ENCODE measurements at regions not wholly inside any gene's neighbourhood (a gene's known extent, or its start where the extent isn't known, plus 50 kb on each side); places are given as distances from the start of the nearest gene placed in this dataset.

DNA sequence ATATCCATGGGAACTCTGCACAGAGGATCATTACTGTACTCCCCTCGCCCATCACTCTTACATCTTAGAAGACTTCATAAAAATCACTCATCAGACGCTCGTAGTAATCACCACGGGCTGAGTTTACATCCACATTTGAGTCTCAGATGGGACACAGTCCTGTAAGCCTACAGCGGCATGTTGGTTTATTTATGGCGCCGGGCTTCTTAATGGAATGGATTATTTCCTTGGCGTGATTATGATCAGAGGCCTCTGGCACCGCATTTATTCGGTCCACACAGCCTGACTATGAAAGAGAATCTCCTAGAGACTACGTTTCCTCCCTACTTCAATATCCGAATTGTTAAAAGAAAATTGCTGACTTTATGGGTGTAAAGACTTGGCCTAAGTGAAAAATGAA, 123.5 kb upstream of the FRMD4A start:
- no peak for DNase-seq (ENCODE audit: low spot score)
- Histone ChIP-seq H3K27ac (ENCODE audit: low read depth in 1 of 2, low read length in 2 of 2) (no peak overlapping the region), H3K9me3 (ENCODE audit: control insufficient read depth in 4 of 4, low read length in 3 of 4) (no peaks in the 10 kb centered on the region), H3K27me3 (ENCODE audit: control insufficient read depth in 4 of 4, insufficient read depth in 4 of 4, low read length in 3 of 4) (no peaks in the 10 kb centered on the region), H3K36me3 (ENCODE audit: control insufficient read depth in 4 of 4, insufficient read depth in 3 of 4, low read depth in 1 of 4, low read length in 3 of 4) (no peaks in the 10 kb centered on the region), H3K4me1 (ENCODE audit: control insufficient read depth in 4 of 4, insufficient read depth in 4 of 4, low read length in 3 of 4) (no peaks in the 10 kb centered on the region), H3K4me3 (ENCODE audit: low read depth in 1 of 3, low read length in 3 of 3) (no peak overlapping the region), H3K9ac (ENCODE audit: low read depth in 1 of 2, low read length in 2 of 2) (no peak overlapping the region)
- 92% methylated on average over 12 of the region's 12 CpGs for WGBS
- no peak for TF ChIP-seq HNF4G (IDR thresholded peaks at IDR 0.05)
- TF ChIP-seq, protein P1, sequence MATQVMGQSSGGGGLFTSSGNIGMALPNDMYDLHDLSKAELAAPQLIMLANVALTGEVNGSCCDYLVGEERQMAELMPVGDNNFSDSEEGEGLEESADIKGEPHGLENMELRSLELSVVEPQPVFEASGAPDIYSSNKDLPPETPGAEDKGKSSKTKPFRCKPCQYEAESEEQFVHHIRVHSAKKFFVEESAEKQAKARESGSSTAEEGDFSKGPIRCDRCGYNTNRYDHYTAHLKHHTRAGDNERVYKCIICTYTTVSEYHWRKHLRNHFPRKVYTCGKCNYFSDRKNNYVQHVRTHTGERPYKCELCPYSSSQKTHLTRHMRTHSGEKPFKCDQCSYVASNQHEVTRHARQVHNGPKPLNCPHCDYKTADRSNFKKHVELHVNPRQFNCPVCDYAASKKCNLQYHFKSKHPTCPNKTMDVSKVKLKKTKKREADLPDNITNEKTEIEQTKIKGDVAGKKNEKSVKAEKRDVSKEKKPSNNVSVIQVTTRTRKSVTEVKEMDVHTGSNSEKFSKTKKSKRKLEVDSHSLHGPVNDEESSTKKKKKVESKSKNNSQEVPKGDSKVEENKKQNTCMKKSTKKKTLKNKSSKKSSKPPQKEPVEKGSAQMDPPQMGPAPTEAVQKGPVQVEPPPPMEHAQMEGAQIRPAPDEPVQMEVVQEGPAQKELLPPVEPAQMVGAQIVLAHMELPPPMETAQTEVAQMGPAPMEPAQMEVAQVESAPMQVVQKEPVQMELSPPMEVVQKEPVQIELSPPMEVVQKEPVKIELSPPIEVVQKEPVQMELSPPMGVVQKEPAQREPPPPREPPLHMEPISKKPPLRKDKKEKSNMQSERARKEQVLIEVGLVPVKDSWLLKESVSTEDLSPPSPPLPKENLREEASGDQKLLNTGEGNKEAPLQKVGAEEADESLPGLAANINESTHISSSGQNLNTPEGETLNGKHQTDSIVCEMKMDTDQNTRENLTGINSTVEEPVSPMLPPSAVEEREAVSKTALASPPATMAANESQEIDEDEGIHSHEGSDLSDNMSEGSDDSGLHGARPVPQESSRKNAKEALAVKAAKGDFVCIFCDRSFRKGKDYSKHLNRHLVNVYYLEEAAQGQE (IDR thresholded peaks at IDR 0.05), result no peak
- no peak for TF ChIP-seq JUND (IDR thresholded peaks at IDR 0.05)
- TF ChIP-seq, protein P2, sequence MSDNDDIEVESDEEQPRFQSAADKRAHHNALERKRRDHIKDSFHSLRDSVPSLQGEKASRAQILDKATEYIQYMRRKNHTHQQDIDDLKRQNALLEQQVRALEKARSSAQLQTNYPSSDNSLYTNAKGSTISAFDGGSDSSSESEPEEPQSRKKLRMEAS (IDR thresholded peaks at IDR 0.05), result no peak
- no peak for TF ChIP-seq GABPA (IDR thresholded peaks at IDR 0.05 in 1 of 2, conservative IDR thresholded peaks at IDR 0.05 in 1 of 2)
- no peak for TF ChIP-seq TAF1 (conservative IDR thresholded peaks at IDR 0.05)

DNA sequence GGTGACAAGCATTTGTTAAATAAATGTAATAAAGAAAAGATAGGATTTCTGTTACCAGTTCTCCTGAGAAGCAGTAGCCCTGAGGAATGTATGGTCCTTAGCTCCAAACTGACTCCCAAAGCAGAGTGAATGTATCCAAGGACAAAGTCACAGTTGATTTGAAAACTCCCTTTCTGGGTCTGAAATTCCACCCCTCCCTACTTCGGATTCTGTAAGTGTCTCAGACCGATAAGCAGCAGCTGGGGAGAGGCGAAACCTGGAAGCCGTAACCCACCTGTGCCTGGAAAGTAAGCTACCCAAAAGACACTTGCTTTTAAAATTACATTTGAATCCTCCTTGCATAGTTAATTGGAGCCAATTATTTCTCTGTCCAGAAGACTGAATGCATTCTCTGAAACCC, 122.9 kb upstream of the FRMD4A start:
- no peak overlapping the region for H3K4me3 ChIP-seq (ENCODE audit: low read depth in 1 of 3, low read length in 3 of 3)
- no peak overlapping the region for H3K9ac ChIP-seq (ENCODE audit: low read depth in 1 of 2, low read length in 2 of 2)
- no peaks in the 10 kb centered on the region for H3K9me3 ChIP-seq (ENCODE audit: control insufficient read depth in 4 of 4, low read length in 3 of 4)
- no peaks in the 10 kb centered on the region for H3K27me3 ChIP-seq (ENCODE audit: control insufficient read depth in 4 of 4, insufficient read depth in 4 of 4, low read length in 3 of 4)
- H3K36me3 ChIP-seq (ENCODE audit: control insufficient read depth in 4 of 4, insufficient read depth in 3 of 4, low read depth in 1 of 4, low read length in 3 of 4), result no peaks in the 10 kb centered on the region
- TF ChIP-seq RAD21 (IDR thresholded peaks at IDR 0.05), result no peak
- TF ChIP-seq HNF4A (conservative IDR thresholded peaks at IDR 0.05), result no peak
- TF ChIP-seq EGR1 (IDR thresholded peaks at IDR 0.05; ENCODE audit: low read depth in 2 of 2), result no peak
- no peak for TF ChIP-seq RXRA (IDR thresholded peaks at IDR 0.05)
- no peak for TF ChIP-seq YY1 (IDR thresholded peaks at IDR 0.05)
- TF ChIP-seq GABPA (IDR thresholded peaks at IDR 0.05 in 1 of 2, conservative IDR thresholded peaks at IDR 0.05 in 1 of 2), result no peak
- TF ChIP-seq JUND (IDR thresholded peaks at IDR 0.05), result no peak
- no peak for TF ChIP-seq TAF1 (conservative IDR thresholded peaks at IDR 0.05)
- no peak for TF ChIP-seq FOXA2 (IDR thresholded peaks at IDR 0.05)
- no peak for TF ChIP-seq FOXA1 (IDR thresholded peaks at IDR 0.05)
- no peak for TF ChIP-seq NR2F2 (IDR thresholded peaks at IDR 0.05)
- TF ChIP-seq, protein P3, sequence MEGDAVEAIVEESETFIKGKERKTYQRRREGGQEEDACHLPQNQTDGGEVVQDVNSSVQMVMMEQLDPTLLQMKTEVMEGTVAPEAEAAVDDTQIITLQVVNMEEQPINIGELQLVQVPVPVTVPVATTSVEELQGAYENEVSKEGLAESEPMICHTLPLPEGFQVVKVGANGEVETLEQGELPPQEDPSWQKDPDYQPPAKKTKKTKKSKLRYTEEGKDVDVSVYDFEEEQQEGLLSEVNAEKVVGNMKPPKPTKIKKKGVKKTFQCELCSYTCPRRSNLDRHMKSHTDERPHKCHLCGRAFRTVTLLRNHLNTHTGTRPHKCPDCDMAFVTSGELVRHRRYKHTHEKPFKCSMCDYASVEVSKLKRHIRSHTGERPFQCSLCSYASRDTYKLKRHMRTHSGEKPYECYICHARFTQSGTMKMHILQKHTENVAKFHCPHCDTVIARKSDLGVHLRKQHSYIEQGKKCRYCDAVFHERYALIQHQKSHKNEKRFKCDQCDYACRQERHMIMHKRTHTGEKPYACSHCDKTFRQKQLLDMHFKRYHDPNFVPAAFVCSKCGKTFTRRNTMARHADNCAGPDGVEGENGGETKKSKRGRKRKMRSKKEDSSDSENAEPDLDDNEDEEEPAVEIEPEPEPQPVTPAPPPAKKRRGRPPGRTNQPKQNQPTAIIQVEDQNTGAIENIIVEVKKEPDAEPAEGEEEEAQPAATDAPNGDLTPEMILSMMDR (IDR thresholded peaks at IDR 0.05; ENCODE audit: low read depth, low read length, missing input control), result no peak
- TF ChIP-seq HNF4G (IDR thresholded peaks at IDR 0.05), result no peak
- TF ChIP-seq, protein P1 (IDR thresholded peaks at IDR 0.05), result no peak
- TF ChIP-seq, protein P2 (IDR thresholded peaks at IDR 0.05), result no peak
- TF ChIP-seq SP1 (IDR thresholded peaks at IDR 0.05), result no peak
- H3K27ac ChIP-seq (ENCODE audit: low read depth in 1 of 2, low read length in 2 of 2), result no peak overlapping the region
- H3K4me1 ChIP-seq (ENCODE audit: control insufficient read depth in 4 of 4, insufficient read depth in 4 of 4, low read length in 3 of 4), result no peaks in the 10 kb centered on the region
- no peak for DNase-seq (ENCODE audit: low spot score)
- WGBS, result 79% methylated on average over 4 of the region's 4 CpGs
